Ovary (tissue), 7 donors: ENCODE measurements at regions not wholly inside any gene's neighbourhood (a gene's known extent, or its start where the extent isn't known, plus 50 kb on each side); places are given as distances from the start of the nearest gene placed in this dataset.

ENCODE experiments used
- DNase-seq, 5 donors: peaks; one replicate each; pipeline ENCODE4 v3.0.0-alpha.2; 2019 to 2020
- H3K27ac ChIP-seq, 2 donors: fragments of 200-600 bp; one replicate each; pipeline versions ENCODE4 v1.5.1 to v1.8.0; 2019 to 2022
- H3K27me3 ChIP-seq: fragments of 200-600 bp; one replicate; pipeline ENCODE4 v1.8.0; 2022
- H3K36me3 ChIP-seq: fragments of 200-600 bp; sonication (generic); one replicate; pipeline ENCODE4 v1.5.1; 2019
- H3K4me1 ChIP-seq: one replicate; pipeline ENCODE4 v1.8.1; 2013; ENCODE audit warnings: mild to moderate bottlenecking, moderate library complexity; ENCODE audit not compliant: insufficient read depth
- H3K4me3 ChIP-seq: fragments of 200-600 bp; sonication (generic); one replicate; pipeline ENCODE4 v1.5.1; 2017
- H3K9me3 ChIP-seq, 2 donors: fragments of 200-600 bp in 1 of 2; sonication (generic) in 1 of 2; one replicate each; pipeline versions ENCODE4 v1.5.1 to v1.8.1; 2013 to 2019; ENCODE audit warnings: mild to moderate bottlenecking in 1 of 2, moderate library complexity in 1 of 2
- CTCF ChIP-seq, 3 donors: fragments of 450-650 bp in 2 of 3; fragments of 200-600 bp in 1 of 3; IDR thresholded peaks; one replicate each; pipeline versions ENCODE4 v1.5.1 to v1.8.0; 2016 to 2022; ENCODE audit warnings: antibody characterized with exemption in 3 of 3, mild to moderate bottlenecking in 1 of 3
- EP300 ChIP-seq: sonication (generic); formaldehyde crosslinking; IDR thresholded peaks from one replicate; pipeline ENCODE4 v1.6.1; 2017; ENCODE audit warnings: antibody characterized with exemption
- POLR2A ChIP-seq: fragments of 450-650 bp; IDR thresholded peaks from one replicate; pipeline ENCODE4 v1.6.1; 2017; ENCODE audit warnings: antibody characterized with exemption, mild to moderate bottlenecking, moderate library complexity
- WGBS, 3 donors: extraction: QIAGEN DNeasy Blood & Tissue Kit in 1 of 3; methylation state at CpG; one replicate each; pipeline versions ENCODE4 v1.1.5 to v1.1.7; 2013 to 2017; 5-methylcytosine and 5-hydroxymethylcytosine counted together
- intact Hi-C, 4 donors: fragments of 100-400 bp; cut with DNase I; formaldehyde crosslinking; loops; one replicate each; pipeline versions ENCODE4 v1.11.0 to v1.15.1; 2022 to 2023
- donor health status: DM: no; HTN: no; CAD: no; lungs with moderate emphysema.
- donor health status: DM: no; HTN: no; CAD: no.
- donor health status: Bipolar disorder and iron deficiency.
- donor health status: DM: no; HTN: no; CAD: no.
- donor health status: DM: yes; HTN: yes; CAD: no.

GRCh38 chr11:8336356-8337129 is 72.9 kb upstream of the LMO1 start:
- TF ChIP-seq POLR2A (no peak), CTCF (IDR thresholded peaks at IDR 0.05) (no peak), EP300 (no peak)
- no peaks in the 10 kb centered on the region for H3K4me1 ChIP-seq
- H3K9me3 ChIP-seq, result no peaks in the 10 kb centered on the region
- intact Hi-C loops, result loop anchor here in 1 of 4 donors (10.0 kb wide), 1 partner anchor 228 kb away; no protein-coding TSS in a partner anchor
- H3K27ac ChIP-seq, result no peak overlapping the region
- no peak for DNase-seq
- H3K36me3 ChIP-seq, result no peaks in the 10 kb centered on the region
- H3K4me3 ChIP-seq, result no peak overlapping the region
- 86 to 91% (median 88%) methylated on average over 16 to 17 of the region's 17 CpGs for WGBS, 3 donors
- H3K27me3 ChIP-seq, result no peaks in the 10 kb centered on the region

GRCh38 chr11:8335683-8336082 is 72.0 kb upstream of the LMO1 start:
- intact Hi-C loops, result loop anchor here in 1 of 4 donors (10.0 kb wide), 1 partner anchor 229 kb away; no protein-coding TSS in a partner anchor
- TF ChIP-seq POLR2A, result no peak
- TF ChIP-seq CTCF (IDR thresholded peaks at IDR 0.05), result no peak
- TF ChIP-seq EP300, result no peak
- Histone ChIP-seq H3K27ac (no peak overlapping the region), H3K4me1 (no peaks in the 10 kb centered on the region), H3K27me3 (no peaks in the 10 kb centered on the region), H3K9me3 (no peaks in the 10 kb centered on the region), H3K36me3 (no peaks in the 10 kb centered on the region), H3K4me3 (no peak overlapping the region)
- 58 to 71% (median 69%) methylated on average over 7 of the region's 7 CpGs for WGBS, 3 donors
- DNase-seq, result no peak

GRCh38 chr11:8335186-8335585 is 71.5 kb upstream of the LMO1 start:
- 81 to 89% (median 84%) methylated on average over 8 of the region's 8 CpGs for WGBS, 3 donors
- no peaks in the 10 kb centered on the region for H3K36me3 ChIP-seq
- H3K9me3 ChIP-seq, result no peaks in the 10 kb centered on the region
- TF ChIP-seq POLR2A (no peak), CTCF (IDR thresholded peaks at IDR 0.05) (no peak), EP300 (no peak)
- H3K27me3 ChIP-seq, result no peaks in the 10 kb centered on the region
- H3K27ac ChIP-seq, result no peak overlapping the region
- no peak for DNase-seq
- intact Hi-C loops, result loop anchor here in 1 of 4 donors (10.0 kb wide), 1 partner anchor 230 kb away; no protein-coding TSS in a partner anchor
- no peak overlapping the region for H3K4me3 ChIP-seq
- H3K4me1 ChIP-seq, result no peaks in the 10 kb centered on the region

- TF ChIP-seq CTCF (IDR thresholded peaks at IDR 0.05) (no peak), EP300 (no peak), POLR2A (no peak)
- H3K27ac ChIP-seq, result no peak overlapping the region
- H3K9me3 ChIP-seq, result no peaks in the 10 kb centered on the region
- H3K4me3 ChIP-seq, result no peak overlapping the region
- no peaks in the 10 kb centered on the region for H3K36me3 ChIP-seq
- H3K4me1 ChIP-seq, result no peaks in the 10 kb centered on the region
- no peak for DNase-seq
- intact Hi-C loops, result loop anchor here in 1 of 4 donors (10.0 kb wide), 1 partner anchor 231 kb away; no protein-coding TSS in a partner anchor
- 81 to 92% (median 85%) methylated on average over 7 of the region's 7 CpGs for WGBS, 3 donors
- H3K27me3 ChIP-seq, result no peaks in the 10 kb centered on the region
Measured at GRCh38 chr11:8333811-8334401, 70.2 kb upstream of the LMO1 start.
